WTC11 (cell line): ENCODE measurements at regions not wholly inside any gene's neighbourhood (a gene's known extent, or its start where the extent isn't known, plus 50 kb on each side); places are given as distances from the start of the nearest gene placed in this dataset.

Experiments
- ATAC-seq: fragments of 200-7000 bp; cut with Tn5 transposase; 2 replicates; pipeline ENCODE4 v1.10.0; 2021; ENCODE audit warnings: mild to moderate bottlenecking, moderate library complexity
- CTCF ChIA-PET: fragments of 300-600 bp; sonication (Branson Sonifier 250); formaldehyde crosslinking; loops from one replicate; lab custom pipeline; 2021; ENCODE audit warnings: antibody characterized with exemption; lab: Charles Lee
- POLR2A ChIA-PET: fragments of 350-600 bp; sonication (Branson Sonifier 250); formaldehyde crosslinking; loops from one replicate; lab custom pipeline; 2021; ENCODE audit warnings: antibody characterized with exemption; lab: Charles Lee
- DNase-seq: peaks from one replicate; pipeline ENCODE4 v3.0.0; 2021; ENCODE audit warnings: low spot score
- H3K27ac Mint-ChIP-seq: 2 replicates; pipeline ENCODE4 v1.8.0; 2021; ENCODE audit warnings: mixed read lengths
- H3K27me3 Mint-ChIP-seq: 2 replicates; pipeline ENCODE4 v1.8.0; 2021; ENCODE audit warnings: low read depth, mild to moderate bottlenecking, moderate library complexity, mixed read lengths
- H3K36me3 Mint-ChIP-seq: 2 replicates; pipeline ENCODE4 v1.8.0; 2021; ENCODE audit warnings: mixed read lengths
- H3K4me1 Mint-ChIP-seq: 2 replicates; pipeline ENCODE4 v1.8.0; 2022; ENCODE audit warnings: mixed read lengths
- H3K4me3 Mint-ChIP-seq: 2 replicates; pipeline ENCODE4 v1.8.0; 2021; ENCODE audit warnings: mild to moderate bottlenecking, moderate library complexity, mixed read lengths
- H3K9me3 Mint-ChIP-seq: 2 replicates; pipeline ENCODE4 v1.8.0; 2021; ENCODE audit warnings: mixed read lengths
- CREB1 ChIP-seq: sonication (generic); formaldehyde crosslinking; IDR thresholded peaks from 2 replicates; pipeline ENCODE4 v1.8.0; 2023; ENCODE audit warnings: mild to moderate bottlenecking, missing genetic modification reagents
- FOXK1 ChIP-seq: sonication (generic); formaldehyde crosslinking; IDR thresholded peaks from 2 replicates; pipeline ENCODE4 v1.8.0; 2022; ENCODE audit warnings: mild to moderate bottlenecking, moderate library complexity, missing genetic modification reagents
- GABPB1 ChIP-seq: sonication (generic); formaldehyde crosslinking; IDR thresholded peaks from 2 replicates; pipeline ENCODE4 v1.8.1; 2023; ENCODE audit warnings: mild to moderate bottlenecking, missing genetic modification reagents
- JAZF1 ChIP-seq: fragments of 250-450 bp; sonication (Bioruptor Pico); IDR thresholded peaks from 2 replicates; pipeline ENCODE4 v1.9.0; 2021; ENCODE audit warnings: moderate library complexity, mild to moderate bottlenecking, inconsistent platforms
- JUN ChIP-seq: sonication (generic); formaldehyde crosslinking; IDR thresholded peaks from 2 replicates; pipeline ENCODE4 v1.8.0; 2023; ENCODE audit warnings: mild to moderate bottlenecking, missing genetic modification reagents
- KAT7 ChIP-seq: sonication (generic); formaldehyde crosslinking; IDR thresholded peaks from 2 replicates; pipeline ENCODE4 v1.8.1; 2023; ENCODE audit warnings: missing genetic modification reagents, mild to moderate bottlenecking, borderline replicate concordance
- MXD4 ChIP-seq: fragments of 250-450 bp; sonication (Bioruptor Pico); IDR thresholded peaks from 2 replicates; pipeline ENCODE4 v1.8.0; 2021; ENCODE audit warnings: mild to moderate bottlenecking, moderate library complexity, borderline replicate concordance
- NFATC4 ChIP-seq: fragments of 250-450 bp; sonication (Bioruptor Pico); IDR thresholded peaks from 2 replicates; pipeline ENCODE4 v1.9.0; 2021; ENCODE audit warnings: mild to moderate bottlenecking
- NFE2L1 ChIP-seq: sonication (generic); formaldehyde crosslinking; IDR thresholded peaks from 2 replicates; pipeline ENCODE4 v1.8.1; 2023; ENCODE audit warnings: missing genetic modification reagents
- NFYB ChIP-seq: sonication (generic); formaldehyde crosslinking; conservative IDR thresholded peaks from 2 replicates; pipeline ENCODE4 v1.8.0; 2022; ENCODE audit warnings: low read depth, missing genetic modification reagents
- NR2C2 ChIP-seq: sonication (generic); formaldehyde crosslinking; IDR thresholded peaks from 2 replicates; pipeline ENCODE4 v1.8.0; 2022; ENCODE audit warnings: mild to moderate bottlenecking, missing genetic modification reagents
- NR3C1 ChIP-seq: sonication (generic); formaldehyde crosslinking; conservative IDR thresholded peaks from 2 replicates; pipeline ENCODE4 v1.8.1; 2023; ENCODE audit warnings: low read depth, mild to moderate bottlenecking, missing genetic modification reagents
- PRRX2 ChIP-seq: fragments of 250-450 bp; sonication (Bioruptor Pico); IDR thresholded peaks from 2 replicates; pipeline ENCODE4 v1.8.0; 2021; ENCODE audit warnings: mild to moderate bottlenecking
- ZNF317 ChIP-seq: sonication (generic); formaldehyde crosslinking; IDR thresholded peaks from 2 replicates; pipeline ENCODE4 v1.8.1; 2023; ENCODE audit warnings: low read depth, mild to moderate bottlenecking, moderate library complexity, missing genetic modification reagents, borderline replicate concordance
- ZNF396 ChIP-seq: fragments of 250-450 bp; sonication (Bioruptor Pico); IDR thresholded peaks from 2 replicates; pipeline ENCODE4 v1.8.0; 2021; ENCODE audit warnings: mild to moderate bottlenecking, moderate library complexity, borderline replicate concordance
- TF ChIP-seq, protein P1 (sequence below): fragments of 200-600 bp; IDR thresholded peaks from 2 replicates; pipeline ENCODE4 v1.8.0; 2022; ENCODE audit warnings: antibody characterized with exemption
- TF ChIP-seq, protein P2 (sequence below): sonication (generic); formaldehyde crosslinking; IDR thresholded peaks from 2 replicates; pipeline ENCODE4 v1.8.1; 2023; ENCODE audit warnings: mild to moderate bottlenecking, missing genetic modification reagents, moderate library complexity
- TF ChIP-seq, protein P3 (sequence below): sonication (generic); formaldehyde crosslinking; IDR thresholded peaks from 2 replicates; pipeline ENCODE4 v1.8.0; 2023; ENCODE audit warnings: missing genetic modification reagents
- TF ChIP-seq, protein P4 (sequence below): sonication (generic); formaldehyde crosslinking; IDR thresholded peaks from 2 replicates; pipeline ENCODE4 v1.8.0; 2023; ENCODE audit warnings: missing genetic modification reagents, mild to moderate bottlenecking, borderline replicate concordance
- TF ChIP-seq, protein P5 (sequence below): sonication (generic); formaldehyde crosslinking; IDR thresholded peaks from 2 replicates; pipeline ENCODE4 v1.8.1; 2022; ENCODE audit warnings: missing genetic modification reagents, borderline replicate concordance

DNA sequence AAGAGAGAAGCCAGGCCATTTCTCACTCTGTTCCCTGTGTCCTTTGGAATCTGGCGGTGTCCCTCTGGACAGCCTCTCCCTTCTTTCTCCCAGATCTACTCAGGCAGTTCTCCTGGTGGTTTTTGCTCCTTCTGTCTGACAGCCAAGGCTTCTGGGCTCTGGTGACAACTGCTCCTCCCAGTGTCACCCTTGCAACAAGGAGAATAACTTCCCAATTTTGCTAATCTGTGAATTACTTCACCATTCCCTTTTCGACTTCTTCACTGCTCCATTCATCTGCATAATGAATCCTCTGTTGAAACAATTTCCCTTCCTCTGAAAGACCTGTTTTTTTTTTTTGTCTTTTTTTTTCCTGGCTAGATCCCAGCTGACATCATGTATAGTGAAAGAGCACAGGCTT, 56.3 kb upstream of the PDE3B start:
- TF ChIP-seq NFATC4 (no peak), ZNF317 (CRISPR knock-in tag) (no peak), KAT7 (CRISPR knock-in tag) (no peak), FOXK1 (CRISPR knock-in tag) (no peak), MXD4 (CRISPR knock-in tag) (no peak), NR3C1 (CRISPR knock-in tag) (no peak), ZNF396 (CRISPR knock-in tag) (no peak), JUN (no peak), CREB1 (CRISPR knock-in tag) (no peak), NFYB (CRISPR knock-in tag) (no peak), JAZF1 (CRISPR knock-in tag) (no peak), PRRX2 (no peak), GABPB1 (CRISPR knock-in tag) (no peak), NFE2L1 (CRISPR knock-in tag) (no peak), NR2C2 (CRISPR knock-in tag) (no peak)
- TF ChIP-seq, protein P1, sequence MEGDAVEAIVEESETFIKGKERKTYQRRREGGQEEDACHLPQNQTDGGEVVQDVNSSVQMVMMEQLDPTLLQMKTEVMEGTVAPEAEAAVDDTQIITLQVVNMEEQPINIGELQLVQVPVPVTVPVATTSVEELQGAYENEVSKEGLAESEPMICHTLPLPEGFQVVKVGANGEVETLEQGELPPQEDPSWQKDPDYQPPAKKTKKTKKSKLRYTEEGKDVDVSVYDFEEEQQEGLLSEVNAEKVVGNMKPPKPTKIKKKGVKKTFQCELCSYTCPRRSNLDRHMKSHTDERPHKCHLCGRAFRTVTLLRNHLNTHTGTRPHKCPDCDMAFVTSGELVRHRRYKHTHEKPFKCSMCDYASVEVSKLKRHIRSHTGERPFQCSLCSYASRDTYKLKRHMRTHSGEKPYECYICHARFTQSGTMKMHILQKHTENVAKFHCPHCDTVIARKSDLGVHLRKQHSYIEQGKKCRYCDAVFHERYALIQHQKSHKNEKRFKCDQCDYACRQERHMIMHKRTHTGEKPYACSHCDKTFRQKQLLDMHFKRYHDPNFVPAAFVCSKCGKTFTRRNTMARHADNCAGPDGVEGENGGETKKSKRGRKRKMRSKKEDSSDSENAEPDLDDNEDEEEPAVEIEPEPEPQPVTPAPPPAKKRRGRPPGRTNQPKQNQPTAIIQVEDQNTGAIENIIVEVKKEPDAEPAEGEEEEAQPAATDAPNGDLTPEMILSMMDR: no peak
- TF ChIP-seq, protein P2, sequence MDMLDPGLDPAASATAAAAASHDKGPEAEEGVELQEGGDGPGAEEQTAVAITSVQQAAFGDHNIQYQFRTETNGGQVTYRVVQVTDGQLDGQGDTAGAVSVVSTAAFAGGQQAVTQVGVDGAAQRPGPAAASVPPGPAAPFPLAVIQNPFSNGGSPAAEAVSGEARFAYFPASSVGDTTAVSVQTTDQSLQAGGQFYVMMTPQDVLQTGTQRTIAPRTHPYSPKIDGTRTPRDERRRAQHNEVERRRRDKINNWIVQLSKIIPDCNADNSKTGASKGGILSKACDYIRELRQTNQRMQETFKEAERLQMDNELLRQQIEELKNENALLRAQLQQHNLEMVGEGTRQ (CRISPR knock-in tag): no peak
- TF ChIP-seq, protein P3, sequence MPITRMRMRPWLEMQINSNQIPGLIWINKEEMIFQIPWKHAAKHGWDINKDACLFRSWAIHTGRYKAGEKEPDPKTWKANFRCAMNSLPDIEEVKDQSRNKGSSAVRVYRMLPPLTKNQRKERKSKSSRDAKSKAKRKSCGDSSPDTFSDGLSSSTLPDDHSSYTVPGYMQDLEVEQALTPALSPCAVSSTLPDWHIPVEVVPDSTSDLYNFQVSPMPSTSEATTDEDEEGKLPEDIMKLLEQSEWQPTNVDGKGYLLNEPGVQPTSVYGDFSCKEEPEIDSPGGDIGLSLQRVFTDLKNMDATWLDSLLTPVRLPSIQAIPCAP: no peak
- TF ChIP-seq, protein P4, sequence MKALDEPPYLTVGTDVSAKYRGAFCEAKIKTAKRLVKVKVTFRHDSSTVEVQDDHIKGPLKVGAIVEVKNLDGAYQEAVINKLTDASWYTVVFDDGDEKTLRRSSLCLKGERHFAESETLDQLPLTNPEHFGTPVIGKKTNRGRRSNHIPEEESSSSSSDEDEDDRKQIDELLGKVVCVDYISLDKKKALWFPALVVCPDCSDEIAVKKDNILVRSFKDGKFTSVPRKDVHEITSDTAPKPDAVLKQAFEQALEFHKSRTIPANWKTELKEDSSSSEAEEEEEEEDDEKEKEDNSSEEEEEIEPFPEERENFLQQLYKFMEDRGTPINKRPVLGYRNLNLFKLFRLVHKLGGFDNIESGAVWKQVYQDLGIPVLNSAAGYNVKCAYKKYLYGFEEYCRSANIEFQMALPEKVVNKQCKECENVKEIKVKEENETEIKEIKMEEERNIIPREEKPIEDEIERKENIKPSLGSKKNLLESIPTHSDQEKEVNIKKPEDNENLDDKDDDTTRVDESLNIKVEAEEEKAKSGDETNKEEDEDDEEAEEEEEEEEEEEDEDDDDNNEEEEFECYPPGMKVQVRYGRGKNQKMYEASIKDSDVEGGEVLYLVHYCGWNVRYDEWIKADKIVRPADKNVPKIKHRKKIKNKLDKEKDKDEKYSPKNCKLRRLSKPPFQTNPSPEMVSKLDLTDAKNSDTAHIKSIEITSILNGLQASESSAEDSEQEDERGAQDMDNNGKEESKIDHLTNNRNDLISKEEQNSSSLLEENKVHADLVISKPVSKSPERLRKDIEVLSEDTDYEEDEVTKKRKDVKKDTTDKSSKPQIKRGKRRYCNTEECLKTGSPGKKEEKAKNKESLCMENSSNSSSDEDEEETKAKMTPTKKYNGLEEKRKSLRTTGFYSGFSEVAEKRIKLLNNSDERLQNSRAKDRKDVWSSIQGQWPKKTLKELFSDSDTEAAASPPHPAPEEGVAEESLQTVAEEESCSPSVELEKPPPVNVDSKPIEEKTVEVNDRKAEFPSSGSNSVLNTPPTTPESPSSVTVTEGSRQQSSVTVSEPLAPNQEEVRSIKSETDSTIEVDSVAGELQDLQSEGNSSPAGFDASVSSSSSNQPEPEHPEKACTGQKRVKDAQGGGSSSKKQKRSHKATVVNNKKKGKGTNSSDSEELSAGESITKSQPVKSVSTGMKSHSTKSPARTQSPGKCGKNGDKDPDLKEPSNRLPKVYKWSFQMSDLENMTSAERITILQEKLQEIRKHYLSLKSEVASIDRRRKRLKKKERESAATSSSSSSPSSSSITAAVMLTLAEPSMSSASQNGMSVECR (CRISPR knock-in tag): no peak
- TF ChIP-seq, protein P5, sequence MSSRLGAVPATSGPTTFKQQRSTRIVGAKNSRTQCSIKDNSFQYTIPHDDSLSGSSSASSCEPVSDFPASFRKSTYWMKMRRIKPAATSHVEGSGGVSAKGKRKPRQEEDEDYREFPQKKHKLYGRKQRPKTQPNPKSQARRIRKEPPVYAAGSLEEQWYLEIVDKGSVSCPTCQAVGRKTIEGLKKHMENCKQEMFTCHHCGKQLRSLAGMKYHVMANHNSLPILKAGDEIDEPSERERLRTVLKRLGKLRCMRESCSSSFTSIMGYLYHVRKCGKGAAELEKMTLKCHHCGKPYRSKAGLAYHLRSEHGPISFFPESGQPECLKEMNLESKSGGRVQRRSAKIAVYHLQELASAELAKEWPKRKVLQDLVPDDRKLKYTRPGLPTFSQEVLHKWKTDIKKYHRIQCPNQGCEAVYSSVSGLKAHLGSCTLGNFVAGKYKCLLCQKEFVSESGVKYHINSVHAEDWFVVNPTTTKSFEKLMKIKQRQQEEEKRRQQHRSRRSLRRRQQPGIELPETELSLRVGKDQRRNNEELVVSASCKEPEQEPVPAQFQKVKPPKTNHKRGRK (CRISPR knock-in tag): no peak
- H3K4me1 Mint-ChIP-seq: no peaks in the 10 kb centered on the region
- CTCF ChIA-PET: no interaction called here
- H3K27ac Mint-ChIP-seq: no peak overlapping the region
- H3K9me3 Mint-ChIP-seq: peaks cover 12% of the 10 kb centered on the region
- no peak for ATAC-seq
- POLR2A ChIA-PET: no interaction called here
- H3K27me3 Mint-ChIP-seq: no peaks in the 10 kb centered on the region
- no peak for DNase-seq
- H3K4me3 Mint-ChIP-seq: no peak overlapping the region
- H3K36me3 Mint-ChIP-seq: peaks cover 14% of the 10 kb centered on the region
